NCI-H460 (cell line): ENCODE measurements at regions not wholly inside any gene's neighbourhood (a gene's known extent, or its start where the extent isn't known, plus 50 kb on each side); places are given as distances from the start of the nearest gene placed in this dataset.
"Not testable (repeated sequence)": the region's sequence is repeated elsewhere in the genome, so short reads cannot be mapped to it uniquely, and the experiment has no call there.

ENCODE experiments used
- DNase-seq: peaks from one replicate; pipeline ENCODE4 v3.0.0-alpha.2; 2016; ENCODE audit warnings: low read depth; ENCODE audit errors: extremely low read depth

DNA sequence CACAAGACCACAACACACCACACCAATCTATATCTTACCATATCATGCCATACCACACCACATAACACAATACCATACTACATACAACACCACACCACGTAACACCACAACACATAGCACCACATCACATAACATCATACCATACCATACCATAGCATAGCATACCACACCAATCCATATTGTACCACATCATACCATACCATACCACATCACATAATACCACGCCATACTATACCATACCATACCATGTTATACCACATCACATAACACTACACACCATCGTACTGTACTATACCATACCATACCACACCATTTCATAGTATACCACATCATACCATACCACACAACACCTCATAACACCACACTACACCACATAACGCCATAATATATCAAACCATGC is 335.2 kb upstream of the VWC2 start:
- DNase-seq = no peak

DNA sequence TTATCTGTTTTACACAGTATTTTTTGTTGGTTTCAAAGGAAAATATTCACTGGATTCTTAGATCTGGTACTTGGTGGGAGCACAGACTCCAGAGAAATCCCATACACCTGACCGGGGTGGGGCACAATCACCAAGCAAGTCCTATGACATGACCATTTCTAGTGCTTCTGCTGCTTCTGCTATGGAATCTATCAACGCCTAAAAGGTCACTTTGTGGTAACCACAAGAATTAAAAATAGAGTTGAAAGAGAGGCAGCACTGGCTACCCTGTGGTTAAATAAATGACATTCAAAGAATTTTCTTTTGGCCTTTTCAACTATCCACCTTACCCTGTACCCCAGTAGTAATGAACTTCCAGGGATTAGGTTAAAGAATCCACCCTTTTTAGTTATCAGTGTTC is 329.9 kb upstream of the VWC2 start:
- DNase-seq = no peak

DNA sequence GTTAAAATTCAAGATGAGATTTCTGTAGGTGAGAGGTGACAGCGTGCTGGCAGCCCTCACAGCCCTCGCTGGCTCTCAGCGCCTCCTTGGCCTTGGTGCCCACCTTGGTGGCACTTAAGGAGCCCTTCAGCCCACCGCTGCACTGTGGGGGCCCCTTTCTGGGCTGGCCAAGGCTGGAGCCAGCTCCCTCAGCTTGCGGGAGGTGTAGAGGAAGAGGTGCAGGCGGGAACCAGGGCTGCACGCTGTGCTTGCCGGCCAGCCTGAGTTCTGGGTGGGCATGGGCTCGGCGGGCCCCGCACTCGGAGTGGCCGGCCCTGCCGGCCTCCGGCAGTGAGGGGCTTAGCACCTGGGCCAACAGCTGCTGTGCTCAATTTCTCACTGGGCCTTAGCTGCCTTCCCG is 320.0 kb upstream of the VWC2 start:
- no peak for DNase-seq

DNA sequence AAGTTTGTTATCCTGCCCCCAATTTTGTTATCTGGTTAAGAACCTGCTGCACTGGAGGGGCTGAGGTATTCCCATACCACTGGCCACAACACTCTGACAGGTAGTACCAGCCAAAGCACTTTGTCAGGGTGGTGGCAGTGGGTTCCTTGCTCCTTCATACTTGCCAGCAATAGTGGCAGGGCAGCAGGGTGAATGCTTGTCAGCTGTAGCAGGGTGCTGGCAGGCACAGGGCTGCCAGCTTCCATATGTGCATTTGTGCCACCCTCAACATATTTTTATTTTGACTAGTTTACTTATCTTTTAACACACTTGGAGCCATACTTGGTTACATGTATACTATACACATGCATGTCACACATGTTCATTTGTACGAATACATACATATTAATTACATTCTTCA is 294.0 kb upstream of the VWC2 start:
- DNase-seq = no peak

DNA sequence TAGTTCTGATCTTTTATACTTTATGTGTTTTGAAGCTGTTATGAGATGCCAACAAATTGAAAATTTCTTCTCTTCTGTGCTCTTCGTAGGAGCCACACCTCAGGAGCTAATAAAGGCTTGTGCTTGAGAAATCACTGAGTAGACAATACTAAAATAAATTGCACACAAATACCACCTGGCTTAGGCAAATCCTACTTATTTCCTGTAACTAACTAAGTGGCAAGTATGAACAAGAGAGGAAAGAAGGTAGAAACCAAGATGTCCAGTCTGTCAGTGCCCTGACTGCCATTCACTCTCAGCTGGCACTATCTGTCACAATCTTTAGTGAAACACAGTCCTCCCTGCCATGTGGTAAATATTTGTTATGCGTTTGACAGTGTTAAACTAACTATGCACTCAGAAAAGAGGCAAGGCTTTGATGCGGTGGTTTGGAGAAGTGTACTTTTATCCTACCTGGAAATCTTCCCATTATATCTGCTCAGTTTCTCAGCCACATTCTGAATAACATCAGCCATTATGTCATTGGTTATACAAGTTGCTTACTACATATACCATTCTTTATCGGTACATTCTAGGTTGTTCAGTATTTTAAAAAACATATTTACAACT is 293.4 kb upstream of the VWC2 start:
- DNase-seq = no peak

DNA sequence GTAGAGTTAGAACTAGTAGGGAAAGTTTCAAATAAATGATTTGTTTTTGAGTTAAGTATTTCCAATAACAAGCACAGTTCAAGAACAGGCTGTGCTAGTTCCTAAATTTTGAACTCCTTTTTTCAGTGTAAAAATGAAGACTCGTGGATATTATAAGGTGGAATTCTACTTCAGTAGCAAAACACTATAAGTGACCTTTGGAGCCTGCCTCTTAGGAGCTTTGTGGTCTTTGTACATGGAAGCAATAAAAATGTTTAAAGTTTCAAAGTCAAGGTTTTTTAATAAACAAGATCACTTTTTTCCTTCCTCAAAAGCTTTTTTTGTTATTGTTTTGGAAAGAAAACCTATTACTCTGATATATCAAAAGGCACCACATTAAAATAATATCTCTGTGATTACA is 292.4 kb upstream of the VWC2 start:
- DNase-seq = no peak

DNA sequence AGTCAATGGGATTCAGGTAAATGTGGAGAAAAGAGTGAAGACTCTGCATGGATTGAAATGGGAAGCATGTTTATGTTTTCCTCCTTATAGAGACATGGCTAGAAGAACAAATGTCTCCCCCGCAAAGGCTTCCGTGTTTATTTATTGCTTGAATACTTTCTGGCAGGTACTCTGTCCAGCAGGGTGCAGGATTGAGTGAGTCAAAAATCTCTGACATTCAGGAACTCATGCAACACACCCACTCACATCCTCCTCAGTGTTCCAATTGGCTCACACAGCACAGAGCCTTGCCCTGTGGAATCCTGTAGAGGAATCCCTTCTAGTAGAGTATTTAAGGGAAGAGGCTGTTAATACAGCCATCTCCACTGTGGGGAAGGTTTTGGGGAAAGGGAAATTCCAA is 290.3 kb upstream of the VWC2 start:
- no peak for DNase-seq

DNA sequence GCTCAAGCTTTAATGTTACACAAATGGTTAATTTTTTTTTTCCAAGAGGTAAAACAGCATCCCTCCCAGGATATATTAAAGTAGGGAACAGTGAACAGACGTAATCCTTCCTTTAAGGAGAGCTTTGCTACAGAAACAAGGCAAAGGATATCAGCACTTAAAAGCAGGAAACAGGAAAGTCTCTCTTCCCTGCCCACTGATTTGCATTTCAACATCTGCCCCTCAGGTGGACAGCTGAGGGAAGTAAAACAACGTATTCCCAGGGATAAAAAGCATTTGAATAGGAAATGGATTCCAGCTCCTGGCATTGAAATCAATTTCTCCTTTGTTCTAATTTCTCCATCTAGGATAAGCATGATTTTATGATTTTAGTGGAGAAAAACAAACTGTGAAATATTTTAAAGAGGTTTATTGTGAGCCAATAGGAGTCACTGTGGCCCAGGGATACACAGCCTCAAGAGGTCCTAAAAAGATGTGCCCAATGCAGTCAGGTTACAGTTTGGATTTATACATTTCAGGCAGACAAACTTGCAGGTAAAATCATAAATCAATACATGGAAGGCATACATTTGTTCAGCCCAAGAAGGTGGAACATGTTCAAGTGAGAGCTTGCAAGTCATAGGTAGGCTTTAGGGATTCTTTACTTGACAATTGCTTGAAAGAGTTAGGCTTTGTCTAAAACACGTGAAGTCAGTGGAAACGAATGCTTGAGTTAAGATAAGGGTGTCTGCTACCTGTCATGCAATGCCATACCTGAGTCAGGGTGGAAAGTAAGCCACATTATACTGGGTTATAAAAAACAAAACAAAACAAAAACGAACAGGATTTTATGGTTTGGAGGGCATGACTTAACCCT is 286.2 kb upstream of the VWC2 start:
- no peak for DNase-seq

DNA sequence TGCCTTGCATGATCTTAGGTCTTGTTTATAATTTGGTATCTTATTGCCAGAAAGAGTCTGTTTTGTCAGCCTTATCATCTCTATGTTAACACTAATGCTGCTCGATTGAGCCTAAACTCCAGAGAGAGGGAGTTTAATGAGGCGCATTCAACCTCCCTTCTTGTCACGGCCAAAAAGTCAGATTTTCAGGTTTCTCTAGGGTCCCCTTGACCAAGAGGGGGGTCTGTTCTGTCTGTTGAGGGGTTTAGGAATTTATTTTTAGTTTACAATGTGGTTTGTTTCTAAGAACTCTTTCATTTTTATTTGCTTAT is 285.7 kb upstream of the VWC2 start:
- no peak for DNase-seq

DNA sequence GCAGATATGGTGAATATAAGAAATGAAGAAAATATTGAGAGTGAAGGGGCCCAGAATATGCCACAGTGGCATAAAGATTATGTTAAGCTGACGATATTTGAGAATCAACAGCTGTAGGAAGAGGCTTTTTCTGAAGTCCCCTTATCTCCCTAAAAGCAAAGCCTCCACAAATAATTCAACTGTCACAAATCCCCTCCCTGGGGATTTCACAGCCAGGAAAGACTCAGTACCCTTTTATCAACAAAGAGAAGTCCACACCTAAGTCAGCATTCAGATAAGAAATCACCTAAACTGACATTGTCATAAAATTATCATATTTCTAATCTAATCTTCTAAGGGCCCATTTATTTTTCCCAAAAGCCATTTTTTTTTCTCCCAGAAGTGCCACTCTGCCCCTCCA is 284.9 kb upstream of the VWC2 start:
- DNase-seq = no peak

DNA sequence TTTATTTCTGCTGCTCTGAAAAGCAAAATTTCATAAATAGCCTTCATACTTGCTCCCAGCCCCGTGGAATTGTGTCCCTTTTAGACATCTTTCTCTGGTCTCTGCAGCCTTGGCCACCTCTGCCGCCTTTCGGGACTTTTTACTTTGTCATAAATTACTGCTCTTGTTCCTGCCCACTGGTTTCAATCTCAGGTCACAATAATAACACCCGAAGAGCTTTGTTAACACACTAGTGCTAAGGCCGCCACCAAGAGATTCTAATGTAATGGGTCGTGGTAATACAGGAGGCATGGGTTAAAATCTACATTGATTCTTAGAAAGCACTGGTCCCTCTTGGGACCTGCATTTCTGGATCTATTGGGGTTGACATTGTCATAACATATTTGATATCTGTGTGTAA is 276.0 kb upstream of the VWC2 start:
- no peak for DNase-seq

DNA sequence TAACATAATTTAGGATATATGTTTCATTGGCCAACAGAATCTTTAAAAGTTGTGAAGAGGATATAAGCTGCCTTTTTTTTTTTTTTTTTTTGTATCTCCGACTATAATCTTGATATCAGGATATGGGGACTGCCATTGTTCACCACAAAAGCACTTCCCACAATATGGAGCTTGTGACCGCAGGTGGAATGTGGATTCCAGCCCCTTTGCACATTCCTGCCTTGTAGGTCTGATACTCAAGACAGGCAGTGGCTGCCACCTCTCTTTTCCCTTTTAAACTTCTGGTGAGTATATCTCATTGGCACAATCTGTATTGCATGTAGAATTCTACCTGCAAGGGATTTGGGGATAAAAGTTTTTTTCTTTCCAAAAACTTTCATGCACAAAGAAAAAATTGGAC is 272.7 kb upstream of the VWC2 start:
- DNase-seq = no peak

DNA sequence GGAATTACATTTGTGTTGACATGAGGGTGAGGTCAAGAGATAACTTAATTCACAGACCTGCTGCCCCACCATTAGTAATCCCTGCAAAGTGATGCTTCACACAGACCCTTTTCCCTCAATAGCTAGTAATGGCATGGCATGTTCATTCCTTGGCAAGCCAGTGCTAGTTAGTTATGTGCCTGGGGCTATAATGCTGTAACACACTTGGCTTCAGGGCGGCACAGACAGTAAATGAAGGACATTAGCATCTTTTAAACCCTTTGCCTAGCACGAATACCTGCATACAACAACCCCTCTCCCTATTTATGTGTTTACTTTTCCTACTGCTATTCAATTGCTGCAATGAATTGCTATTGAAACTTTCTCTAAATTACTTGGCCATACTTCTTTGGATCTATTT is 266.2 kb upstream of the VWC2 start:
- not testable (repeated sequence) for DNase-seq

DNA sequence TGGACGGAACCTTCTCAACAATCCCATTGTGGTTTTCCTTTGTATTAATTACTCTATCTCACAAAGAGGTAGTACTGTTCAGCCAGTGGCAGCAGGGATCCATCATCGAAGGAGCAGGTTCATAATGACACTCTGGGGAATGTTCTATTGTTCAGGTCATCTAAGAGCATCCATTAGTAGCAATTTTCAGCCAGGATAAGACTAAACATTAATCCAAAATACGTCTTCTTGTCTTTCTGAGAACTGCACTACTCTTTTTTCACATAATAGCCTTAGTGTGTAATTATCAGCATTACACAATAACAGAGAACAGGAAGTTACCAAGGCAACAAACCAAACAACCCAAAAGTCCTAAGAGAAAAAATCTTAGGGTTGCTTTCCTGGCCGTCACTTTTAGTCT is 259.5 kb upstream of the VWC2 start:
- DNase-seq = no peak

DNA sequence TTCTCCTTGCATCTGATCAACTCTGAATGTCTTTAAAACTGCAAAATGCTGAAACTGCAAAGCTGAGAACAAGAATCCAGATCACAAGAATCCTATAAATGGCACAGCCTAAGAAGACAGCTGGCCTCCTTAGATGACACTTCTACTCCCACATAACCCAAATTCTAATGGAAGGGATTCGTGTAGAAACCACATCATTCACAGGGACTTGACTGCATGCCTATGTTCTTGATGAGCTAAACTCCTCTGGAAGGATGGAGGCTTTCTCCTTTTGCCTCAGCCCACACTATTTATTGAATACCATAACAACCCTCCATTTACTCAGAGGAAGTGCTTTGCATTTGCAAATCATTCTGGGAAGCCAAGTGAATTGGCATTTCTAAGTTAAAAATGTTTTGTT is 252.5 kb upstream of the VWC2 start:
- no peak for DNase-seq

DNA sequence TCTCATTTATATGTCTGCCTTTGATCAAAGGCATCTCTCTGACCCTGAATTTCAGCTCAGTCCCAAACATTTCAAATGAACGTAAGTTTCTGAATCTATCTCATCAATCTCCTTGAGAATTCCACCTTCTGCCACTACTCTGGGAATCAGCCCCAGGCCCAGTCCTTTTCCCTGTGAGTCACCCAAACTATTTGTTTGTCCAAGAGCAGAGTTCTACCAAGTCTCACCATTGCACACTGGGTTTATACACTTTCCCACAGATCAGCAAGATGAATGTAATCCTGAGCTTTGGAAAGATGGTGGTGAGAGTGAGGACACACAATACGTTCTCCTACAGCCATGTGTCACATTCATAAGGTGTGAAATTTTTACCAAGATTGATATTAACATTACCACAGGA is 251.3 kb upstream of the VWC2 start:
- DNase-seq = no peak

DNA sequence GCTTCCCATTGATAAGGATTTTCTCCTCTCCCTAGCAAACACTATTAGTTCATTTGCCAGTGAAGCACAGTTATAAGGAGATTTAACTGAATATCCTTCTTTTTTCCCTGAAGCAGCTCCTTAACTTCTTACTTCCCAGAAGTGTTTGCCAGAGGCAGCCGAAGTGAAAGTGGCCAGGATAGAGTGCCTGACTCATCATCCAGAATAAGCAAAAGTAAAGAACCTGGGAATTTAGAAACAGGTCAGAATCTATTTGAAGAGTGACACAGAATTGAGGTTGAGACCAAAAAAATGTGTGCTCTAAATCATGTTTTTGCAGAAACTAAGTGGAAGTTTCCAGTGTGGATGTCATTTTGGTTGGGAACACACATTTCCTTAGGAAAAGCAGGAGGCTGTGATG is 249.6 kb upstream of the VWC2 start:
- no peak for DNase-seq

DNA sequence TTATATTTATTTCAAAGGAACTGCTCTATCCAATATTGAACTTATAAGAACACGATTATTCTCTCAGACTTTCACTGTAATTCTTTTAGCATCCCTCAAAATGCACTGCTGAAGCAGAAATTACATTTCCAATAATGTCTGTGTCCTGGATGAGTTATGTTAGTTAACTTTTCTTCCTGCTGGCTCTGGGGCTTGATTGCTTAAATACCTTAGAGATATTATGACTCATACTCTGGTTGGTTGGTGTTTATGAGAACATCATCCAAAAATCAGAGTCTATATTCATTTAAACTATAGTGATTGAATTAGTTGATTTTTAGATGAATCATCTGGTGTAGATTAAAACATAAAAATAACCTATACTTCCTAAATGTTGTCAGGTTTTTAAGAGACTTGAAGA is 246.3 kb upstream of the VWC2 start:
- no peak for DNase-seq

DNA sequence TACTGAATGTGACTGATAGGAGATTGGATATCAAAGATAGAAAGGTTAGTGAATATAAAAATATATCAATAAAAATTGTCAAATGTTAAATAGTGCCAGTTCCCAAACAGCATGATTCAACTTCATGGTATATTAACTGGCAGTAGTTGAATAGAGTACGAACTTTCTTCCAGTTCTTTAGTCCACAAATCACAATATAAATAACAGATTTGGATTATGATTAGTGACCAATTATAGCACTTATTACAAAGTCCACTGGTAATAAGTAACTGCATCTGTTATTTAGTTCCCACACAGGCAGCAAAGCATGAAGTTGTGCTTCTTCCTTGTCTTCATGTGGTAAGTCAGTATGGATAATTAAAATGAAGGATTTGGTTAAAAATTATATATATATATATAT is 243.0 kb upstream of the VWC2 start:
- DNase-seq = no peak

DNA sequence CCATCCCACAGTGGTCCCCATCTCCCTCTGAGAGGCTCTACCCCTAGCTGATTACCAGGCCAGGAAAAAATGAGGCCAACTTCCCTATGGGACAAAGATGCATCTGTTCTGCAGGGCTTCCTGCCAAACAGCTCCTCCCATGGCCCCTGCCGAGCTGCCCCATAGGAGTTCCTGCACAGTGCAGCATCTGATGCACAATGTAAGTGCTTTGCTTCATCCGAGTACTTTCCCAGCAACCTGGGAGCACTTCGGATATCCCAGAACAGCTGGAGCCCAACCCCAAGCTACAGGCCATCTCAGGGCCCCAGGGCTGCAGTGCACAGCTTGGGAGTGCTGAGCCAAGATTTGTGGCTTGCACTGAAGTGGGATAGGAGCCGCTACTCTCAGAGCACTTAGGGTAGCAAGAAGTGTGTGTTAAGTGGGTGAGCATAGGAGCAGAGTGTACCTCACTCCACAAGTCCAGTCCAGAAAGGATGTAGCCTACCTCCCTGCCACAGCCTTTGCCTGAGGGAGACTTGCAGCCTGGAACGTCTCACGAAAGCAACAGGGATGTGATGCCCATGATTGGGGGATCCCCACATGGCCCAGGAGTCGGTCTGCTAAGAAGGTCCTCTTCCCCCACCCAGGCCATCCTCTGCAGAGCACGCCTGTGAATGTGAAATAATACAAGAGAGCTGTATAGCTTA is 209.6 kb upstream of the VWC2 start:
- no peak for DNase-seq

DNA sequence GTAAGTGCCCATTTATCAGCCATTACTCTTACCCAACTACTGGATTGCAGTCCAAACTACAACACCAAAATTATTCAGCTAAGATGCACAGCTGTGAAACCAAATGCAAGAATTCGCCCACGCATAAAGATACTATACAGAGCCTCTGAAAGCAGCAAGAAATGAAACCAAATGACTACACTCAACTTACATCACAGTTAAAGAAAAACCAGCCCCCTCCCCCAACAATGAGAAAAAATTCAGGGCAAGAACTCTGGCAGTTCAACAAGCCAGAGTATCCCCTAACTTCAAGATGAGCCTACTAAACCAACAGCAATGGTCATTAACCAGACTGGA is 209.1 kb upstream of the VWC2 start:
- DNase-seq = no peak

DNA sequence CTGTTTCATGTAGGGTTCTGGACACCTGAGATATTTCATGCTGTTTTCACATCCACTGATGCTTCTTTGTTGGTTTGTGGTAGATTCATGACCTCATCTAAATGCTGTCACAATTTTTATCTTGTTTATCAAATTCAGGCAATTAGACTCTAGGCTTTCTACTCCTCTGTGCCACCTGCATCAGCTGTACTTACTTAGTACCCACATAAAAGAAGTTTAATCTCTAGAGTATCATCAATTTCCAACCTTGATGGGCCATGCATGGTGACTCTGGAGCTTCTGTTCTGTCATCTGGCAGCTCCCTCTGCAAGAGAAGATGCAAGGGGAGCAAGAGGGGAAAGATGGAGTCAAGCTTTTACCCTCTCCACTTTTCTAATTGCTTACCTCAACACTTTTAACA is 195.9 kb upstream of the VWC2 start:
- DNase-seq = no peak
